ENCODE measurements at regions not wholly inside any gene's neighbourhood (a gene's known extent, or its start where the extent isn't known, plus 50 kb on each side); places are given as distances from the start of the nearest gene placed in this dataset.

GRCh38 chr19:46551164-46551563 lies 50.0 kb upstream of the CALM3 start:
- no peak overlapping the region for H2AK9ac ChIP-seq (replicated peaks; ENCODE audit: low read depth, low read length, poor library complexity)
- H3K27ac ChIP-seq (ENCODE audit: insufficient read depth, low read length): no peak overlapping the region
- H3K27me3 ChIP-seq (ENCODE audit: control insufficient read depth, insufficient read depth, low read length): peaks cover 6% of the 10 kb centered on the region
- in situ Hi-C loops (cut with MboI; ENCODE audit: low sequenced_read_pairs) (no loop called here), dilution Hi-C loops (cut with HindIII; ENCODE audit: low sequenced_read_pairs, unreplicated experiment) (no loop called here), intact Hi-C loops (cut with micrococcal nuclease) (loop anchor here (10.0 kb wide), 1 partner anchor 436 kb away; no protein-coding TSS in a partner anchor)
- H3K79me1 ChIP-seq (ENCODE audit: low read depth in 1 of 2, low read length in 2 of 2): no peaks in the 10 kb centered on the region
- no peak overlapping the region for H3K4ac ChIP-seq (ENCODE audit: low read depth, low read length)
- H3K23ac ChIP-seq (ENCODE audit: low read depth, low read length): no peak overlapping the region
- no peak overlapping the region for H3K4me3 ChIP-seq (ENCODE audit: insufficient read depth, low read depth, low read length)
- ATAC-seq (ENCODE audit: low read depth): no peak
- no peak overlapping the region for H2BK15ac ChIP-seq (ENCODE audit: low read depth, low read length)
- no peak overlapping the region for H2AK5ac ChIP-seq (ENCODE audit: low read depth, low read length)
- no peak overlapping the region for H4K8ac ChIP-seq (ENCODE audit: low read depth in 2 of 2, low read length in 2 of 2)
- H4K5ac ChIP-seq (ENCODE audit: low read depth, low read length): no peak overlapping the region
- no peak overlapping the region for H3K56ac ChIP-seq (ENCODE audit: extremely low read depth, insufficient read depth, low read length)
- H2AFZ ChIP-seq (replicated peaks; ENCODE audit: low read length, poor library complexity): no peak overlapping the region
- no peaks in the 10 kb centered on the region for H3K4me1 ChIP-seq (ENCODE audit: control insufficient read depth, insufficient read depth, low read length)
- no peak overlapping the region for H2BK120ac ChIP-seq (ENCODE audit: low read depth, low read length)
- H3K4me2 ChIP-seq (ENCODE audit: low read depth, low read length): no peak overlapping the region
- no TSS peak for BruUV-seq (replicated peaks)
- no peak for DNase-seq
- TF ChIP-seq CHD1 (IDR thresholded peaks at IDR 0.05; ENCODE audit: low read depth, low read length): no peak
- TF ChIP-seq CEBPB (IDR thresholded peaks at IDR 0.05; ENCODE audit: low read depth, low read length): no peak
- TF ChIP-seq USF2 (IDR thresholded peaks at IDR 0.05; ENCODE audit: low read depth, low read length): no peak
- TF ChIP-seq ELK1 (IDR thresholded peaks at IDR 0.05; ENCODE audit: borderline replicate concordance, low read depth, low read length): no peak
- TF ChIP-seq MAZ (IDR thresholded peaks at IDR 0.05; ENCODE audit: borderline replicate concordance, low read depth, low read length): no peak
- no peak for TF ChIP-seq RFX5 (IDR thresholded peaks at IDR 0.05; ENCODE audit: low read depth, low read length)
- TF ChIP-seq NFE2L2 (IDR thresholded peaks at IDR 0.05; ENCODE audit: low read depth, low read length): no peak
- no peak for TF ChIP-seq MXI1 (IDR thresholded peaks at IDR 0.05; ENCODE audit: borderline replicate concordance, low read depth, low read length)
- no peak for TF ChIP-seq SMC3 (IDR thresholded peaks at IDR 0.05; ENCODE audit: low read depth, low read length)
- no peak for TF ChIP-seq MAFK (IDR thresholded peaks at IDR 0.05; ENCODE audit: low read depth, low read length)
- TF ChIP-seq POLR2A (IDR thresholded peaks at IDR 0.05; ENCODE audit: low read depth, low read length): no peak
- no peak for TF ChIP-seq RCOR1 (IDR thresholded peaks at IDR 0.05; ENCODE audit: insufficient replicate concordance, low read length)
- no peak for TF ChIP-seq RAD21 (IDR thresholded peaks at IDR 0.05; ENCODE audit: low read length)
- no peak for TF ChIP-seq FOS (IDR thresholded peaks at IDR 0.05; ENCODE audit: low read depth, low read length)
- no peak for TF ChIP-seq BHLHE40 (IDR thresholded peaks at IDR 0.05; ENCODE audit: low read depth, low read length)
- TF ChIP-seq CTCF (conservative IDR thresholded peaks at IDR 0.05; ENCODE audit: low read depth, low read length): no peak
- no peaks in the 10 kb centered on the region for H3K36me3 ChIP-seq (ENCODE audit: control insufficient read depth, insufficient read depth, low read length)
- ChIA-PET CTCF (interaction anchor here (1.6 kb wide), 1 partner anchor 14 kb away, joined by 4 read pairs; no protein-coding TSS in a partner anchor), POLR2A (ENCODE audit: unreplicated experiment) (interaction anchor here (0.6 kb wide), 1 partner anchor 50 kb away, joined by 7 read pairs; no protein-coding TSS in a partner anchor)
- no peak overlapping the region for H4K91ac ChIP-seq (ENCODE audit: insufficient read depth, low read depth, low read length)
- no peak overlapping the region for H2BK20ac ChIP-seq (ENCODE audit: low read depth, low read length)
- H3K9me3 ChIP-seq (ENCODE audit: control insufficient read depth, insufficient read depth, low read length): peaks cover 11% of the 10 kb centered on the region
- H3K9me1 ChIP-seq (ENCODE audit: insufficient read depth, low read length): no peaks in the 10 kb centered on the region
- no peak overlapping the region for H2BK5ac ChIP-seq (ENCODE audit: low read depth, low read length, poor library complexity, severe bottlenecking)
- no peak overlapping the region for H3K18ac ChIP-seq (ENCODE audit: low read depth, low read length)
- no peak overlapping the region for H3K14ac ChIP-seq (replicated peaks; ENCODE audit: low read depth, low read length)
- H3K9ac ChIP-seq (ENCODE audit: low read depth, low read length): no peak overlapping the region
- no peaks in the 10 kb centered on the region for H4K20me1 ChIP-seq (ENCODE audit: insufficient read depth, low read length)

Measured in IMR-90 (cell line).